Brain pericyte (primary cell): ENCODE measurements at regions not wholly inside any gene's neighbourhood (a gene's known extent, or its start where the extent isn't known, plus 50 kb on each side); places are given as distances from the start of the nearest gene placed in this dataset.
"Not testable (repeated sequence)": the region's sequence is repeated elsewhere in the genome, so short reads cannot be mapped to it uniquely, and the experiment has no call there.

Experiments used
- DNase-seq: peaks from one replicate; pipeline ENCODE4 v3.0.0-alpha.2; 2012; ENCODE audit warnings: low read depth, low spot score

GRCh38 chr17:71187145-71187878 lies 933.5 kb upstream of the SOX9 start:
- no peak for DNase-seq

- no peak for DNase-seq
Measured at GRCh38 chr17:71188811-71189492, 931.9 kb upstream of the SOX9 start.

GRCh38 chr17:71189493-71189831 lies 931.4 kb upstream of the SOX9 start:
- DNase-seq, result no peak

GRCh38 chr17:71192039-71192555 lies 928.7 kb upstream of the SOX9 start:
- no peak for DNase-seq

- no peak for DNase-seq
Measured at GRCh38 chr17:71192848-71193247, 928.0 kb upstream of the SOX9 start.

GRCh38 chr17:71200597-71200996 lies 920.2 kb upstream of the SOX9 start:
- DNase-seq, result no peak

- no peak for DNase-seq
Measured at GRCh38 chr17:71201639-71202038, 919.2 kb upstream of the SOX9 start.

- DNase-seq, result no peak
Measured at GRCh38 chr17:71202449-71202848, 918.4 kb upstream of the SOX9 start.

GRCh38 chr17:71203953-71204352 lies 916.9 kb upstream of the SOX9 start:
- DNase-seq, result no peak

GRCh38 chr17:71205951-71206350 lies 914.9 kb upstream of the SOX9 start:
- DNase-seq, result not testable (repeated sequence)

GRCh38 chr17:71208111-71208704 lies 912.6 kb upstream of the SOX9 start:
- no peak for DNase-seq

- DNase-seq, result no peak
Measured at GRCh38 chr17:71213936-71214335, 906.9 kb upstream of the SOX9 start.

GRCh38 chr17:71217769-71218168 lies 903.1 kb upstream of the SOX9 start:
- no peak for DNase-seq

- no peak for DNase-seq
Measured at GRCh38 chr17:71224824-71225575, 895.8 kb upstream of the SOX9 start.

- no peak for DNase-seq
Measured at GRCh38 chr17:71227841-71228240, 893.0 kb upstream of the SOX9 start.

GRCh38 chr17:71229070-71229469 lies 891.8 kb upstream of the SOX9 start:
- no peak for DNase-seq

GRCh38 chr17:71232801-71233559 lies 887.8 kb upstream of the SOX9 start:
- no peak for DNase-seq

GRCh38 chr17:71234349-71234748 lies 886.5 kb upstream of the SOX9 start:
- DNase-seq, result no peak

GRCh38 chr17:71237903-71238538 lies 882.8 kb upstream of the SOX9 start:
- DNase-seq, result no peak

- no peak for DNase-seq
Measured at GRCh38 chr17:71247441-71248015, 873.3 kb upstream of the SOX9 start.

- DNase-seq, result no peak
Measured at GRCh38 chr17:71251276-71251675, 869.5 kb upstream of the SOX9 start.
